ENCODE measurements at regions not wholly inside any gene's neighbourhood (a gene's known extent, or its start where the extent isn't known, plus 50 kb on each side); places are given as distances from the start of the nearest gene placed in this dataset.

GRCh38 chr13:61470786-61471185 lies 55.1 kb upstream of the PCDH20 start:
- TF ChIP-seq REST (IDR thresholded peaks at IDR 0.05; ENCODE audit: borderline replicate concordance in 1 of 2, low read depth in 1 of 2, low read length in 2 of 2) (no peak), TAF1 (CRISPR knock-in tag; IDR thresholded peaks at IDR 0.05) (no peak), CTCF (CRISPR knock-in tag; IDR thresholded peaks at IDR 0.05) (no peak)
